Liver (tissue), 8 donors: ENCODE measurements at regions not wholly inside any gene's neighbourhood (a gene's known extent, or its start where the extent isn't known, plus 50 kb on each side); places are given as distances from the start of the nearest gene placed in this dataset.

Experiments used
- DNase-seq: peaks from one replicate; pipeline ENCODE4 v3.0.0-alpha.2; 2017; ENCODE audit warnings: low spot score
- H3K27ac ChIP-seq, 2 donors: one replicate each; pipeline ENCODE4 v1.7.0; 2013; ENCODE audit warnings: inconsistent platforms in 2 of 2, low read length in 2 of 2, control low read depth in 1 of 2, low read depth in 1 of 2, mild to moderate bottlenecking in 1 of 2
- H3K27me3 ChIP-seq, 4 donors: one replicate each; pipeline versions ENCODE4 v1.6.1 to v1.7.0; 2013; ENCODE audit warnings: low read length in 3 of 4, inconsistent platforms in 1 of 4, mild to moderate bottlenecking in 1 of 4, moderate library complexity in 1 of 4; ENCODE audit not compliant: control insufficient read depth in 4 of 4, insufficient read depth in 4 of 4
- H3K36me3 ChIP-seq, 4 donors: one replicate each; pipeline versions ENCODE4 v1.6.1 to v1.7.0; 2013; ENCODE audit warnings: low read length in 3 of 4, mild to moderate bottlenecking in 3 of 4, low read depth in 1 of 4, moderate library complexity in 1 of 4; ENCODE audit not compliant: control insufficient read depth in 4 of 4, insufficient read depth in 3 of 4
- H3K4me1 ChIP-seq, 4 donors: one replicate each; pipeline versions ENCODE4 v1.6.1 to v1.7.0; 2013; ENCODE audit warnings: low read length in 3 of 4, mild to moderate bottlenecking in 3 of 4, moderate library complexity in 1 of 4; ENCODE audit not compliant: control insufficient read depth in 4 of 4, insufficient read depth in 4 of 4
- H3K4me3 ChIP-seq, 3 donors: one replicate each; pipeline versions ENCODE4 v1.6.1 to v1.7.0; 2013; ENCODE audit warnings: low read length in 3 of 3, control low read depth in 1 of 3, low read depth in 1 of 3, mild to moderate bottlenecking in 1 of 3
- H3K9ac ChIP-seq, 2 donors: one replicate each; pipeline ENCODE4 v1.7.0; 2013; ENCODE audit warnings: low read length in 2 of 2, mild to moderate bottlenecking in 2 of 2, moderate library complexity in 2 of 2, control low read depth in 1 of 2, low read depth in 1 of 2
- H3K9me3 ChIP-seq, 4 donors: one replicate each; pipeline versions ENCODE4 v1.6.1 to v1.7.0; 2013; ENCODE audit warnings: low read length in 3 of 4; ENCODE audit not compliant: control insufficient read depth in 4 of 4
- ATF3 ChIP-seq: IDR thresholded peaks from 2 replicates; pipeline ENCODE4 v1.6.1; 2016; ENCODE audit warnings: antibody characterized with exemption
- EGR1 ChIP-seq, 2 donors: IDR thresholded peaks; 2 replicates each; pipeline ENCODE4 v1.6.1; 2016 to 2018; ENCODE audit warnings: antibody characterized with exemption in 2 of 2, low read depth in 2 of 2
- FOXA1 ChIP-seq: IDR thresholded peaks from 2 replicates; pipeline ENCODE4 v1.6.1; 2016; ENCODE audit warnings: antibody characterized with exemption
- FOXA2 ChIP-seq: IDR thresholded peaks from 2 replicates; pipeline ENCODE4 v1.6.1; 2016; ENCODE audit warnings: antibody characterized with exemption
- GABPA ChIP-seq, 2 donors: IDR thresholded peaks in 1 of 2; conservative IDR thresholded peaks in 1 of 2; 2 replicates each; pipeline ENCODE4 v1.6.1; 2016; ENCODE audit warnings: antibody characterized with exemption in 2 of 2, mild to moderate bottlenecking in 1 of 2, moderate library complexity in 1 of 2
- HNF4A ChIP-seq, 2 donors: conservative IDR thresholded peaks; 2 replicates each; pipeline ENCODE4 v1.6.1; 2016; ENCODE audit warnings: antibody characterized with exemption in 2 of 2, mild to moderate bottlenecking in 2 of 2
- HNF4G ChIP-seq: IDR thresholded peaks from 2 replicates; pipeline ENCODE4 v1.6.1; 2016; ENCODE audit warnings: antibody characterized with exemption
- JUND ChIP-seq, 2 donors: IDR thresholded peaks; 2 replicates each; pipeline ENCODE4 v1.6.1; 2016; ENCODE audit warnings: antibody characterized with exemption in 2 of 2
- NR2F2 ChIP-seq: IDR thresholded peaks from 2 replicates; pipeline ENCODE4 v1.6.1; 2016; ENCODE audit warnings: antibody characterized with exemption
- RAD21 ChIP-seq, 2 donors: IDR thresholded peaks; 2 replicates each; pipeline ENCODE4 v1.6.1; 2016; ENCODE audit warnings: antibody characterized with exemption in 2 of 2, mild to moderate bottlenecking in 2 of 2
- RXRA ChIP-seq, 2 donors: IDR thresholded peaks; 2 replicates each; pipeline ENCODE4 v1.6.1; 2017 to 2018; ENCODE audit warnings: antibody characterized with exemption in 2 of 2, mild to moderate bottlenecking in 1 of 2
- SP1 ChIP-seq: IDR thresholded peaks from 2 replicates; pipeline ENCODE4 v1.6.1; 2018; ENCODE audit warnings: antibody characterized with exemption, mild to moderate bottlenecking
- TAF1 ChIP-seq: conservative IDR thresholded peaks from 2 replicates; pipeline ENCODE4 v1.6.1; 2016; ENCODE audit warnings: antibody characterized with exemption, mild to moderate bottlenecking
- YY1 ChIP-seq: IDR thresholded peaks from 2 replicates; pipeline ENCODE4 v1.6.1; 2016; ENCODE audit warnings: antibody characterized with exemption, mild to moderate bottlenecking
- WGBS: extraction: QIAGEN DNeasy Blood & Tissue Kit; methylation state at CpG from one replicate; pipeline ENCODE4 v1.1.7; 2013; 5-methylcytosine and 5-hydroxymethylcytosine counted together
- TF ChIP-seq, protein P1 (sequence below): IDR thresholded peaks from 2 replicates; pipeline ENCODE4 v1.6.1; 2016; ENCODE audit warnings: antibody characterized with exemption, mild to moderate bottlenecking
- TF ChIP-seq, protein P2 (sequence below): fragments of 150-350 bp; IDR thresholded peaks from 2 replicates; pipeline ENCODE4 v1.5.1; 2017; ENCODE audit warnings: improper control_type of control experiment, low read depth, low read length; ENCODE audit not compliant: missing input control
- TF ChIP-seq, protein P3 (sequence below): IDR thresholded peaks from 2 replicates; pipeline ENCODE4 v1.6.1; 2016; ENCODE audit warnings: antibody characterized with exemption
- TF ChIP-seq, protein P4 (sequence below): IDR thresholded peaks from 2 replicates; pipeline ENCODE4 v1.6.1; 2016; ENCODE audit warnings: antibody characterized with exemption
- donor health status: healthy.
- donor health status: healthy.
- donor health status: healthy.
- donor health status: healthy.
- donor health status: healthy.

DNA sequence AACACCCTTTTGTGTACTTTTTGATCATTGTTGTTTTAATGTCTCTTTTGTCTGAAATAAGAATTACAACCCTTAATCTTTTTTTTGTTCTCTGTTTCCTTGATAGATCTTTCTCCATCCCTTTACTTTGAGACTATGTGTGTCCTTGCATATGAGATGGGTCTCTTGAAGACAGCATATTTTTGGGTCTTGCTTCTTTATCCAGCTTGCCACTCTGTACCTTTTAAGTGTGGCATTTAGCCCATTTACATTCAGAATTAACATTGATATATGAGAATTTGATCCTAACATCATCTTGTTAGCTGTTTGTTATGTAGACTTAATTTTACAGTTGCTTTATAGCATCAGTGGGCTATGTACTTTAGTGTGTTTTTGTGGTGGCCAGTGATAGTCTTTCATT is 382.5 kb downstream of the MED10 start:
- H3K4me1 ChIP-seq, result no peaks in the 10 kb centered on the region
- no peaks in the 10 kb centered on the region for H3K27me3 ChIP-seq
- peaks cover 0 to 14% (median 3%) of the 10 kb centered on the region in 4 donors for H3K9me3 ChIP-seq
- no peak overlapping the region for H3K4me3 ChIP-seq
- H3K9ac ChIP-seq, result no peak overlapping the region
- H3K36me3 ChIP-seq, result no peaks in the 10 kb centered on the region
- TF ChIP-seq HNF4A (conservative IDR thresholded peaks at IDR 0.05), result no peak
- no peak overlapping the region for H3K27ac ChIP-seq
- DNase-seq, result no peak

GRCh38 chr5:5986492-5987178 is 391.7 kb downstream of the MED10 start:
- no peak overlapping the region for H3K27ac ChIP-seq
- TF ChIP-seq FOXA2 (no peak), SP1 (no peak), HNF4A (conservative IDR thresholded peaks at IDR 0.05) (no peak), GABPA (IDR thresholded peaks at IDR 0.05 in 1 of 2, conservative IDR thresholded peaks at IDR 0.05 in 1 of 2) (no peak), HNF4G (no peak), TAF1 (no peak), RXRA (IDR thresholded peaks at IDR 0.05) (no peak), EGR1 (IDR thresholded peaks at IDR 0.05; ENCODE audit: low read depth in 2 of 2) (no peak), YY1 (no peak), FOXA1 (no peak), NR2F2 (no peak), RAD21 (IDR thresholded peaks at IDR 0.05) (no peak), JUND (IDR thresholded peaks at IDR 0.05) (no peak), ATF3 (no peak)
- TF ChIP-seq, protein P1, sequence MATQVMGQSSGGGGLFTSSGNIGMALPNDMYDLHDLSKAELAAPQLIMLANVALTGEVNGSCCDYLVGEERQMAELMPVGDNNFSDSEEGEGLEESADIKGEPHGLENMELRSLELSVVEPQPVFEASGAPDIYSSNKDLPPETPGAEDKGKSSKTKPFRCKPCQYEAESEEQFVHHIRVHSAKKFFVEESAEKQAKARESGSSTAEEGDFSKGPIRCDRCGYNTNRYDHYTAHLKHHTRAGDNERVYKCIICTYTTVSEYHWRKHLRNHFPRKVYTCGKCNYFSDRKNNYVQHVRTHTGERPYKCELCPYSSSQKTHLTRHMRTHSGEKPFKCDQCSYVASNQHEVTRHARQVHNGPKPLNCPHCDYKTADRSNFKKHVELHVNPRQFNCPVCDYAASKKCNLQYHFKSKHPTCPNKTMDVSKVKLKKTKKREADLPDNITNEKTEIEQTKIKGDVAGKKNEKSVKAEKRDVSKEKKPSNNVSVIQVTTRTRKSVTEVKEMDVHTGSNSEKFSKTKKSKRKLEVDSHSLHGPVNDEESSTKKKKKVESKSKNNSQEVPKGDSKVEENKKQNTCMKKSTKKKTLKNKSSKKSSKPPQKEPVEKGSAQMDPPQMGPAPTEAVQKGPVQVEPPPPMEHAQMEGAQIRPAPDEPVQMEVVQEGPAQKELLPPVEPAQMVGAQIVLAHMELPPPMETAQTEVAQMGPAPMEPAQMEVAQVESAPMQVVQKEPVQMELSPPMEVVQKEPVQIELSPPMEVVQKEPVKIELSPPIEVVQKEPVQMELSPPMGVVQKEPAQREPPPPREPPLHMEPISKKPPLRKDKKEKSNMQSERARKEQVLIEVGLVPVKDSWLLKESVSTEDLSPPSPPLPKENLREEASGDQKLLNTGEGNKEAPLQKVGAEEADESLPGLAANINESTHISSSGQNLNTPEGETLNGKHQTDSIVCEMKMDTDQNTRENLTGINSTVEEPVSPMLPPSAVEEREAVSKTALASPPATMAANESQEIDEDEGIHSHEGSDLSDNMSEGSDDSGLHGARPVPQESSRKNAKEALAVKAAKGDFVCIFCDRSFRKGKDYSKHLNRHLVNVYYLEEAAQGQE, result no peak
- TF ChIP-seq, protein P2, sequence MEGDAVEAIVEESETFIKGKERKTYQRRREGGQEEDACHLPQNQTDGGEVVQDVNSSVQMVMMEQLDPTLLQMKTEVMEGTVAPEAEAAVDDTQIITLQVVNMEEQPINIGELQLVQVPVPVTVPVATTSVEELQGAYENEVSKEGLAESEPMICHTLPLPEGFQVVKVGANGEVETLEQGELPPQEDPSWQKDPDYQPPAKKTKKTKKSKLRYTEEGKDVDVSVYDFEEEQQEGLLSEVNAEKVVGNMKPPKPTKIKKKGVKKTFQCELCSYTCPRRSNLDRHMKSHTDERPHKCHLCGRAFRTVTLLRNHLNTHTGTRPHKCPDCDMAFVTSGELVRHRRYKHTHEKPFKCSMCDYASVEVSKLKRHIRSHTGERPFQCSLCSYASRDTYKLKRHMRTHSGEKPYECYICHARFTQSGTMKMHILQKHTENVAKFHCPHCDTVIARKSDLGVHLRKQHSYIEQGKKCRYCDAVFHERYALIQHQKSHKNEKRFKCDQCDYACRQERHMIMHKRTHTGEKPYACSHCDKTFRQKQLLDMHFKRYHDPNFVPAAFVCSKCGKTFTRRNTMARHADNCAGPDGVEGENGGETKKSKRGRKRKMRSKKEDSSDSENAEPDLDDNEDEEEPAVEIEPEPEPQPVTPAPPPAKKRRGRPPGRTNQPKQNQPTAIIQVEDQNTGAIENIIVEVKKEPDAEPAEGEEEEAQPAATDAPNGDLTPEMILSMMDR, result no peak
- TF ChIP-seq, protein P3, sequence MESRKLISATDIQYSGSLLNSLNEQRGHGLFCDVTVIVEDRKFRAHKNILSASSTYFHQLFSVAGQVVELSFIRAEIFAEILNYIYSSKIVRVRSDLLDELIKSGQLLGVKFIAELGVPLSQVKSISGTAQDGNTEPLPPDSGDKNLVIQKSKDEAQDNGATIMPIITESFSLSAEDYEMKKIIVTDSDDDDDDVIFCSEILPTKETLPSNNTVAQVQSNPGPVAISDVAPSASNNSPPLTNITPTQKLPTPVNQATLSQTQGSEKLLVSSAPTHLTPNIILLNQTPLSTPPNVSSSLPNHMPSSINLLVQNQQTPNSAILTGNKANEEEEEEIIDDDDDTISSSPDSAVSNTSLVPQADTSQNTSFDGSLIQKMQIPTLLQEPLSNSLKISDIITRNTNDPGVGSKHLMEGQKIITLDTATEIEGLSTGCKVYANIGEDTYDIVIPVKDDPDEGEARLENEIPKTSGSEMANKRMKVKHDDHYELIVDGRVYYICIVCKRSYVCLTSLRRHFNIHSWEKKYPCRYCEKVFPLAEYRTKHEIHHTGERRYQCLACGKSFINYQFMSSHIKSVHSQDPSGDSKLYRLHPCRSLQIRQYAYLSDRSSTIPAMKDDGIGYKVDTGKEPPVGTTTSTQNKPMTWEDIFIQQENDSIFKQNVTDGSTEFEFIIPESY, result no peak
- TF ChIP-seq, protein P4, sequence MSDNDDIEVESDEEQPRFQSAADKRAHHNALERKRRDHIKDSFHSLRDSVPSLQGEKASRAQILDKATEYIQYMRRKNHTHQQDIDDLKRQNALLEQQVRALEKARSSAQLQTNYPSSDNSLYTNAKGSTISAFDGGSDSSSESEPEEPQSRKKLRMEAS, result no peak
- H3K9me3 ChIP-seq, result peaks cover 0 to 4% (median 0%) of the 10 kb centered on the region in 4 donors
- H3K9ac ChIP-seq, result no peak overlapping the region
- no peaks in the 10 kb centered on the region for H3K27me3 ChIP-seq
- H3K36me3 ChIP-seq, result no peaks in the 10 kb centered on the region
- no peak overlapping the region for H3K4me3 ChIP-seq
- 83% methylated on average over 5 of the region's 5 CpGs for WGBS
- H3K4me1 ChIP-seq, result no peaks in the 10 kb centered on the region
- no peak for DNase-seq
